ENCODE measurements at regions not wholly inside any gene's neighbourhood (a gene's known extent, or its start where the extent isn't known, plus 50 kb on each side); places are given as distances from the start of the nearest gene placed in this dataset.

- peak in 1 of 3 donors; percentile 19 for DNase-seq
- H3K9ac ChIP-seq (ENCODE audit: insufficient read depth in 1 of 2, low read length in 2 of 2): no peak overlapping the region
- H3K36me3 ChIP-seq (ENCODE audit: control insufficient read depth in 4 of 4, insufficient read depth in 4 of 4, low read length in 4 of 4): no peaks in the 10 kb centered on the region
- H3K27ac ChIP-seq (ENCODE audit: low read depth in 1 of 2, low read length in 1 of 2): no peak overlapping the region
- TF ChIP-seq, protein P1, sequence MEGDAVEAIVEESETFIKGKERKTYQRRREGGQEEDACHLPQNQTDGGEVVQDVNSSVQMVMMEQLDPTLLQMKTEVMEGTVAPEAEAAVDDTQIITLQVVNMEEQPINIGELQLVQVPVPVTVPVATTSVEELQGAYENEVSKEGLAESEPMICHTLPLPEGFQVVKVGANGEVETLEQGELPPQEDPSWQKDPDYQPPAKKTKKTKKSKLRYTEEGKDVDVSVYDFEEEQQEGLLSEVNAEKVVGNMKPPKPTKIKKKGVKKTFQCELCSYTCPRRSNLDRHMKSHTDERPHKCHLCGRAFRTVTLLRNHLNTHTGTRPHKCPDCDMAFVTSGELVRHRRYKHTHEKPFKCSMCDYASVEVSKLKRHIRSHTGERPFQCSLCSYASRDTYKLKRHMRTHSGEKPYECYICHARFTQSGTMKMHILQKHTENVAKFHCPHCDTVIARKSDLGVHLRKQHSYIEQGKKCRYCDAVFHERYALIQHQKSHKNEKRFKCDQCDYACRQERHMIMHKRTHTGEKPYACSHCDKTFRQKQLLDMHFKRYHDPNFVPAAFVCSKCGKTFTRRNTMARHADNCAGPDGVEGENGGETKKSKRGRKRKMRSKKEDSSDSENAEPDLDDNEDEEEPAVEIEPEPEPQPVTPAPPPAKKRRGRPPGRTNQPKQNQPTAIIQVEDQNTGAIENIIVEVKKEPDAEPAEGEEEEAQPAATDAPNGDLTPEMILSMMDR (IDR thresholded peaks at IDR 0.05; ENCODE audit: control extremely low read depth, extremely low read depth): no peak
- H3K4me3 ChIP-seq: no peak overlapping the region
- H3K27me3 ChIP-seq (ENCODE audit: control insufficient read depth in 3 of 3, insufficient read depth in 3 of 3, low read length in 2 of 3): no peaks in the 10 kb centered on the region
- H3K4me1 ChIP-seq (ENCODE audit: control insufficient read depth in 5 of 5, insufficient read depth in 5 of 5, low read length in 5 of 5): peaks cover 0 to 12% (median 6%) of the 10 kb centered on the region in 5 donors
- H3K9me3 ChIP-seq (ENCODE audit: control insufficient read depth in 4 of 4, insufficient read depth in 3 of 4, low read length in 3 of 4): peaks cover 0 to 2% (median 0%) of the 10 kb centered on the region in 4 donors
- WGBS, 2 donors: 72 to 83% methylated on average over 3 of the region's 3 CpGs
- ATAC-seq (ENCODE audit: insufficient read depth, low FRiP score): no peak
Measured at GRCh38 chr6:102662851-102663250, 1269.3 kb downstream of the GRIK2 start.

DNA sequence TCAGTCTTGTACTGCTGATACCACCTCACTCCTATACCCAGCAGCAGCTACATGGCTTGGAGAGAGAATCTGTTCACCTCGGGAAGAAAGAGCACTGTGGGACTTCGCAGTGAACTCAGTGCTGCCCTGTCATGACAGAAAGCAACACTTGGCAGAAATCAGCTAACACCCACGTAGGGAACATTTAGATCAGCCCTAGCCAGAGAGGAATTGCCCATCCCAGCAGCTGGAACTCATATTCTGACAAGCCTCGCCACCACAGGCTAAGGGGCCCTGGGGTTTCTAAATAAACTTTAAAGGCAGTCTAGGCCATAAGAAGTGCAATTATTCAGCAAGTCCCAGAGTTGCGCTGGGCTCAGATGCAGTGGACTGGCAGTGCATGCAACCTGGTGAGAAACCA, 1266.8 kb downstream of the GRIK2 start:
- Histone ChIP-seq H3K4me3 (no peak overlapping the region), H3K27ac (ENCODE audit: low read depth in 1 of 2, low read length in 1 of 2) (no peak overlapping the region), H3K9ac (ENCODE audit: insufficient read depth in 1 of 2, low read length in 2 of 2) (no peak overlapping the region), H3K27me3 (ENCODE audit: control insufficient read depth in 3 of 3, insufficient read depth in 3 of 3, low read length in 2 of 3) (no peaks in the 10 kb centered on the region), H3K9me3 (ENCODE audit: control insufficient read depth in 4 of 4, insufficient read depth in 3 of 4, low read length in 3 of 4) (peaks cover 0 to 2% (median 0%) of the 10 kb centered on the region in 4 donors), H3K4me1 (ENCODE audit: control insufficient read depth in 5 of 5, insufficient read depth in 5 of 5, low read length in 5 of 5) (peaks cover 0 to 12% (median 6%) of the 10 kb centered on the region in 5 donors), H3K36me3 (ENCODE audit: control insufficient read depth in 4 of 4, insufficient read depth in 4 of 4, low read length in 4 of 4) (no peaks in the 10 kb centered on the region)
- ATAC-seq (ENCODE audit: insufficient read depth, low FRiP score): peak; percentile 56
- DNase-seq: peak; percentile 88 to 93 (median 92)
- TF ChIP-seq, protein P1 (IDR thresholded peaks at IDR 0.05; ENCODE audit: control extremely low read depth, extremely low read depth): no peak
- 48 to 67% methylated on average over 5 of the region's 5 CpGs for WGBS, 2 donors

DNA sequence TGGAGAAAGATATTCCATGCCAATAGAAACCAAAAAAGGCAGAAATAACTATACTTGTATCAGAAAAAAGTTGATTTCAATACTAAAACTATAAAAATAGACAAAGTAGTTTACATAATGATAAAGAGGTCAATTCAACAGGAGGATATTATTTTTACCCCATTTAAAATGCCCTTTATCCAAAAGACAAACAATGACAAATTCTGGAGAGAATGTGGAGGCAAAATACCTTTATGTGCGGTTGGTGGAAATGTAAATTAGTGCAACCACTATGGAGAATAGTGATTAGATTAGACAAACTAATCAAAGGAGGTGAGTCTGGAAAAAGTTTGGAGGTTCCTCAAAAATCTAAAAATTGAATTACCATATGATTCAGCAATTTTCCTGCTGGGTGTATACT, 1262.3 kb downstream of the GRIK2 start:
- Histone ChIP-seq H3K36me3 (ENCODE audit: control insufficient read depth in 4 of 4, insufficient read depth in 4 of 4, low read length in 4 of 4) (no peaks in the 10 kb centered on the region), H3K27ac (ENCODE audit: low read depth in 1 of 2, low read length in 1 of 2) (no peak overlapping the region), H3K4me3 (no peak overlapping the region), H3K4me1 (ENCODE audit: control insufficient read depth in 5 of 5, insufficient read depth in 5 of 5, low read length in 5 of 5) (peaks cover 0 to 8% (median 4%) of the 10 kb centered on the region in 5 donors), H3K9ac (ENCODE audit: insufficient read depth in 1 of 2, low read length in 2 of 2) (no peak overlapping the region), H3K27me3 (ENCODE audit: control insufficient read depth in 3 of 3, insufficient read depth in 3 of 3, low read length in 2 of 3) (no peaks in the 10 kb centered on the region), H3K9me3 (ENCODE audit: control insufficient read depth in 4 of 4, insufficient read depth in 3 of 4, low read length in 3 of 4) (peaks cover 0 to 2% (median 0%) of the 10 kb centered on the region in 4 donors)
- ATAC-seq (ENCODE audit: insufficient read depth, low FRiP score): no peak
- TF ChIP-seq, protein P1 (IDR thresholded peaks at IDR 0.05; ENCODE audit: control extremely low read depth, extremely low read depth): no peak
- 83 to 97% methylated on average over 1 of the region's 1 CpG for WGBS, 2 donors
- no peak for DNase-seq

DNA sequence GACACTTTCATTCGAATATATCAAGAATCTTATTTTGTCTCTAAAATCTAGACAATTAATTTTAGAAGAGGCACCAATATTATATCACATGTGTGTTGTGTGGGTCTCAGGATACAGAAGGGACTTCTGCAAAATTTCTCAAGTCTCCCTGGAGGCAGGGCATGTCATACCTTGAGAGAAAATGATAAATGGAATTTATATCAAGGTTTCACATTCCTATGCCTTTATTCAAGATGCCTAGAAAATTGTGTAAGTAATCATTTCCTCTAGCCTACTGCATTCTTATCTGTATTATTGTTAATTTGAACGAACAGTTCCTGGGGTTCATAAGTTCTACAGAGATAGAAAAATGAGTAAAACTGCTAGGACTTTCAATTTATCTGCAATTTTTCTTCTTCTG, 1247.9 kb downstream of the GRIK2 start:
- Histone ChIP-seq H3K27ac (ENCODE audit: low read depth in 1 of 2, low read length in 1 of 2) (no peak overlapping the region), H3K36me3 (ENCODE audit: control insufficient read depth in 4 of 4, insufficient read depth in 4 of 4, low read length in 4 of 4) (no peaks in the 10 kb centered on the region), H3K9ac (ENCODE audit: insufficient read depth in 1 of 2, low read length in 2 of 2) (no peak overlapping the region), H3K27me3 (ENCODE audit: control insufficient read depth in 3 of 3, insufficient read depth in 3 of 3, low read length in 2 of 3) (no peaks in the 10 kb centered on the region), H3K9me3 (ENCODE audit: control insufficient read depth in 4 of 4, insufficient read depth in 3 of 4, low read length in 3 of 4) (no peaks in the 10 kb centered on the region), H3K4me1 (ENCODE audit: control insufficient read depth in 5 of 5, insufficient read depth in 5 of 5, low read length in 5 of 5) (no peaks in the 10 kb centered on the region), H3K4me3 (no peak overlapping the region)
- 61 to 78% methylated on average over 2 of the region's 2 CpGs for WGBS, 2 donors
- TF ChIP-seq, protein P1 (IDR thresholded peaks at IDR 0.05; ENCODE audit: control extremely low read depth, extremely low read depth): no peak
- ATAC-seq (ENCODE audit: insufficient read depth, low FRiP score) (no peak), DNase-seq (no peak)
